Activated naive CD4-positive, alpha-beta T cell treated with Interleukin-2 at 50 U/mL for 16 hours (primary cell): ENCODE measurements at regions not wholly inside any gene's neighbourhood (a gene's known extent, or its start where the extent isn't known, plus 50 kb on each side); places are given as distances from the start of the nearest gene placed in this dataset.

ENCODE experiments used
- DNase-seq: peaks from one replicate; pipeline ENCODE4 v3.0.0-alpha.2; 2020

DNA sequence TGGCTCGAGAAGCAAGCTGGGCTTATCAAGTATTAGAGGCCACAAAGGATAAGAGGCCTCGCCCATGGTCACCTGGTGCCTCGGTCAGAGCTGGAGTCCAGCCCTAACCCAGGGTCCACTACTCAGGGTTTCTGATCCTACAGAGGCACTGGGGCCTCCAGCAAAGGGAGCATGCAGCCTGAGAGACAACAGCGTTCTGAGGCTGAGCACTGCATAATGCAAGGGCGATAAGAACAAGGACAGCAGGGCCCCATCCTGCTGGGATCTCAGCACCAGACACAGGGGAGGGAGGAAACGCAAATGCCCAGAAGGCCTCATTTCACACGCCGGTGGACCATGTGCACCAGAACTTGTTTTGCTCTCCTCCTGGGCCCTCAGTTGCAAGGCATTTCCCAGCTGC, 63.0 kb downstream of the C5orf15 start:
- no peak for DNase-seq

DNA sequence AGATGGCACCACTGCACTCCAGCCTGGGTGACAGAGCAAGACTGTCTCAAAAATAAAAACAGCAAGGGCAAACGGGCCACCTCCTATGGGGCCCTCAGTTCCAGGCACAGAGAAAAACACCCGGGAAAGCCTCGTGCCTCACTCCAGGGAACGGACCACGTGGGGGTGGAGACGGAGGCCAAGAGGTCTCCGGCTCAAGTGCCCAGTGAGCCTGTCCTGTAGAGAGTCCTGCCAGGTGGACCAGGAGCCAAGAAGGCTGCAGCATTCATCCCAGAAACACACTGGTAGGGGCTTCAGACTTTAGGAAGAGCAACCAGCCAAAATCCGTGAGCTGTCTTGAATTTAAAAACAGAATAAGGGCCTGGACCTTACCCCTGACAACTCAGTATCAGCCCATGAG, 63.8 kb downstream of the C5orf15 start:
- no peak for DNase-seq

DNA sequence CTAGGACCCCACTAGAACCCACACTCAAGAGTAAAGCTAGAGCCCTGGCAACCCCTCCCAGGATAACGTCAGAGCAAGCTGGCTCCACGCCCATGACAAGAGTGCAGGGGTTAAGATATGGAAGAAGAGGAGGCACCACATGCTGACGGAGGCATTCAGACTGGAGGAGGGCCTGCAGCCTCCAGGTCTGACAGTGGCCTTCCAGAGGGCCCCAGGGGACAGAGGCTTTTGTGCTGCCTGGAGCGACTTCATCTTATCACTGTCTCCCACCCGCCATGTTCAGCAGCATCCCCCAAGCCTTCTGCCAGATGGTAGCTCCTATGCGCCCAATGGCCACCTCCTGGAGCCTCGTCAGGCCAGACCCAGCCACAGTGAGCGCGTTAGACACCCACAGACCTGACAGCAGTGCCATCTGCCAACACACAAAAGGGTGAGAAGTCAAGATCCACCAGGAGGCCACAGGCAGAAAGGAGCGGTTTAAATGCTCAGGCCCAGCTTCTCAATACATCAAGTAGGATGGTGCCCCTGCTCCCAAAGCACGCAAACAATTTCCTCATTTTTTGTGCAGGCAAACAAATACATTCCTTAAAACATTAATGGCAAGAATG, 65.8 kb downstream of the C5orf15 start:
- DNase-seq = no peak

DNA sequence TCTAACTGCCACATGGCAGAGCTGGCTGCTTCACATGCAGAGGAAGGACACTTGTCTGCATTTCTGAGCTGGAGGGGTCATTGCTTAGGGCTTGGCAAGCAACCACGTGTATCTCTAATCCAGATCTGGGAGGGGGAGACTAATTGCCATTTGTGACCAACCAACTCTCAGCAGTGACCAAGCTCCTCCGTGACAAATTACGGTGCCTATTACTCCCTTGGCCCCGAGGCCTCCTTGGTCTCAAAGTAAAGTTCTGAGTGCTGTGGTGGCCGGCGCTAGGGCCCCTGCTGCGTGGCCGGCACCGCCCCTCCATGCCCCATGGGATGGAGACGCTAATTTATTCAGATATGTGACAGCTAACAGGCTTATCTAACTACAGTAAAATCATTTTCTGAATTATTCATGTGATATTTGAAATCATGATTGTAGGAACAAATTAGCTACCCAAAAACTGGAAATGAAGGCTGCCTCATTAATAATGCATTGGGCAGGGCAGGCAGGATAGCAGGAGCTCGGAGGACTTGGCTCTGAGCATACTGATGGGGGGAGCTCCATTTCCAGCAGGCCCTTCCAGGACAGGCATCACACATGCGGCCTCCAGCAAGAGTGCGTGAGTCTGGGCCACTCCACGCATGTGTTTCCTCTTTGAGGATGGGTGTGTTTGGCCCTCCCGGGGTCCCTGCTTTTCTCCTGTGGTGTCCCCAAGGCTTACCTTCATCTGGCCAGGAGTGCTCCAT, 67.7 kb downstream of the C5orf15 start:
- no peak for DNase-seq

GRCh38 chr5:133899506-133899905, 68.9 kb downstream of the C5orf15 start:
- no peak for DNase-seq

- no peak for DNase-seq
Observed at GRCh38 chr5:133898440-133898839, 70.0 kb downstream of the C5orf15 start.

DNA sequence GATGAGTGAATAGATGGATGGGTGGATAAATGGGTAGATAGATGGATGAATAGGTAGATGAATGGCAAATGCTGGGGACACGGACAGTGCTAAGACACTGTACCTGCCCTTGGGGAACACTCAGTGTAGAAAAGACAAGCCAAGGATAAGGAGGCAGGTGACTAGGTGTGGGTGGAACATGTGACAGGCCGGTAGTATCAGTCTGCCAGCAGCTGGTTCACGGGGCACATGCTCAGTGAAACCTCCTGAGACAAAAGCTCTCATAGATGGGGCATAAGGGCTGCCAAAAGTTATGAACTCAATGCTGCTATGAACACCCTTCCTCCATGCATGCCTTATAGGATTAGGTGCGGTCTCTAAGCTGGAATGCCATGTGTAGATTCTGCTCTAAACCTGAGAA, 71.0 kb downstream of the C5orf15 start:
- no peak for DNase-seq

DNA sequence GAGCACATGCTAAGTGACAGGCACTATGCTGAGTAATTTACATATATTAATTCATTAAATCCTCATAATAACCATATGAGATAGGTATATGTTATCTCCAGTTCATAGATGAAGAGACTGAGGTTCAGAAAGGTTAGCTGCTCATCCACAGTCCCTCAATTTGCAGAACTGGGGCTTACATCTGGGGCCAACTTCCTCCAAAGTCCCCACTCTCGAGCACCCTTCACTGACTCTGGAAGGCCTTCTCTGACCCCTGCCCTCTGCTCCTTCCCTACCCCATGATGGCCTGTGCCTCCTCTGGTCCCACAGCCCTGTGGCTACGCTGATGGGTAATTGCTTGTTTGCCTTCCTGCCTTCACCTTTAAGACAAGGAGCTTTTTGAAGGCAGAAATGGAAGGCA, 71.6 kb downstream of the C5orf15 start:
- no peak for DNase-seq

GRCh38 chr5:133895979-133896845, 72.2 kb downstream of the C5orf15 start:
- DNase-seq = no peak

GRCh38 chr5:133894143-133894542, 74.3 kb downstream of the C5orf15 start:
- no peak for DNase-seq

GRCh38 chr5:133892774-133893173, 75.7 kb downstream of the C5orf15 start:
- DNase-seq = no peak

DNA sequence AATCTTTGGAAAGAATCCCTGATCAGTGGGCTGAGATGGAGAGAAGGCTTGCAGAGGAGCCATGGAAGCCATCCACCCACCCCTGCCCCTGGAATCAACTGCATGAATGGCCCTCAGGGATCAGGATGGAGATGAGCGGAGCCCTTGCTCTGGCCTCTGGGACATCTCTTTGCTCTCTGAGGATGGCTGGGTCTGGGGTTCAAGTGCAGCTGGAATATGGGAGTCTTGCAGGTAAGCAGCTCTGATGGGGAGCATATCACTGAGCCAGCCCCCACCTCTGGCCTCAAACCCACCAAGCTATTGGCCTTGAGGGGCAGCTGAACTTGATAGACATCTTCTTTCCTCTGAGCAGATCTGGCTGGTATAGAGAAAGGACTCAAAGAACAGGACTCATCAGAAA, 76.1 kb downstream of the C5orf15 start:
- DNase-seq = no peak

- DNase-seq = no peak
Observed at GRCh38 chr5:133891390-133891789, 77.0 kb downstream of the C5orf15 start.

DNA sequence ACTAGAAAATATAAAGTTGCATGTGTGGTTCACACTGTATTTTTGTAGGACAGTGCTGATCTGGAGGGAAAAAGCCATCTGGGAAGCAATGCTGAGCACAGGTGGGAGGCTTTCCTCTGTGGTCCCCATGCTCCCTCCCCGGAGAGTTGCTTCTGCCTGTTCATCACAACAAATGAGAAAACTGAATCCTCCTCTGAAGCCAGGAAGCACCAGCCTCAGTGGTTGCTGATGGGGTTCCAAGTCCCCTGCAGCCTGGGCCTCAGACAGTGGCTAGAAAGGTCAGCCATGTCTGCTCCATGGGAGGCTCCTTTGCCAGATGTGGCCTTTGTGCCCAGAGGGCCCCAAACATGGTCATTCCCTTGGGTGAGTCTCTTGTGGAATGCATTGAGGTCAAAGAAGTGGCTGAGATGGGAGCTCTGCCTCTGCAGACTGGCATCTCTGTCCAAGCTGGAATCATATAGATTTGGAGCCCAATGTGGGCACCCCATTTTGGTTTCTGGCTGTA, 77.6 kb downstream of the C5orf15 start:
- no peak for DNase-seq

- DNase-seq = no peak
Observed at GRCh38 chr5:133890314-133890713, 78.1 kb downstream of the C5orf15 start.

DNA sequence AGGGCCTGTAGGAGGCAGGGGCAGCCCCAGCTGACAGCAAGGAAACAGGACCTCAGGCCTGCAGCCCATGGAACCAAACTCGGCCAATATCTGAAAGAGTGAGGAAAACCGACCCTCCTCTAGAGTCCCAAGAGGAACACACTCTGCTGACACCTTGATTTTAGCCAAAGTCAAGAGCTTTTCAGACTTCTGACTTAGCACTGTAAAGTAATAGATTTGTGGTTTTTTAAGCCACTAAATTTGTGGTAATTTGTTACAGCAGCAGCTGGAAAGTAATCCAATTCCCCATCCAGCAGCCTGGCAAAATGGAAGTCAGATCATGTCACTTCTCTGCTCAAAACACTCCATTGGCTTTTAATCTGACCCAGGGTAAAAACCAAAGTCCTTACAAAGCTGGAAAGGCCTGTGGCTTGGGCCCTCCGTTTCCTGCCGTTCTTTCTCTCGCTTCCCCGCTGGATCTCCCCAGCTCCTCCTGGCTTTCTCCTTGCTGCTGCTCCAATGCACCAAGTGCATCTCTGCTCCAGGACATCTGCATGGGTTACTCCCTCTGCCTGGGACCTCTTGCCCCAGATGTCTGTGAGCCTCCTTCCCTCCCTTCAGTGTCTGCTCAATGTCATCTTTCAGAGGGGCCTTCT, 79.0 kb downstream of the C5orf15 start:
- no peak for DNase-seq

- DNase-seq = no peak
Observed at GRCh38 chr5:133888625-133888991, 79.8 kb downstream of the C5orf15 start.

- no peak for DNase-seq
Observed at GRCh38 chr5:133885566-133885965, 82.9 kb downstream of the C5orf15 start.

GRCh38 chr5:133884569-133885311, 83.7 kb downstream of the C5orf15 start:
- DNase-seq = no peak

DNA sequence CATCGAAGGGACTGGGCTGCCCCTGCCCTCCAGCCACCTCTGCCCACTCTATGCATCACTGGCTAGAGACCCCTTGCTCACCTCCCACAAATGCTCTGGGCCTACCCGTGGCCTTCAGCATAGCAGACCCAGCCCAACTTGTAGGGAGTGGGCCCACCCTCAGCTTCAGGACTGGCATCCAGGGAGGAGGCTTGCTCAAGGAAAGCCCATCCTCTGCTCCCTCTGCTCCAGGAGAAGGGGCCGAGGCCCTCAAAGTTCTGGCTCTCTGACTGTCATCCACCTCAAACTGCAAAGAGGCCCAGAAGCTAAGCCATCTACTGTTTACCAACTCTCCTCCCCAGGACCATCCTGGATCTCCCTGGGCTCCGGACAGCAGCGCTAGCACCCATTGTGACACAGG, 84.5 kb downstream of the C5orf15 start:
- DNase-seq = no peak

DNA sequence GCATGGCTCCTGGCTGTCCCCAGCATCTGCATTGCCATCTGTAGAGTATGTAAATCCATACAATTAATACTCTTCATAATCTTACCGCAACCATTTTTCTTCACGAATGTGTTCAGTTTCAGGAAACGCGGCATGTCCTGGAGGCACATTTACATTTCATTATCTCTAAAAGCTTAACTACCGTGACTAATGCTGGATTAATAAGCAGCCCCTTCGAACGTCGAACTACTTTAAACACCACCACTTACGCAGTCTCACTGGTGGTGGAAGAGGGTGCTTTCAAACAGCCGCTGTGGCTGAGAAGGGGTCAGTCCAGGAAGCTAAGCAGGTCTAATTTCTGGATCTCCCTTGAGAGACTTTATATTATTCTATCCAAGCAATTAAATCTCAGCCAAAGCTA, 85.6 kb downstream of the C5orf15 start:
- no peak for DNase-seq

DNA sequence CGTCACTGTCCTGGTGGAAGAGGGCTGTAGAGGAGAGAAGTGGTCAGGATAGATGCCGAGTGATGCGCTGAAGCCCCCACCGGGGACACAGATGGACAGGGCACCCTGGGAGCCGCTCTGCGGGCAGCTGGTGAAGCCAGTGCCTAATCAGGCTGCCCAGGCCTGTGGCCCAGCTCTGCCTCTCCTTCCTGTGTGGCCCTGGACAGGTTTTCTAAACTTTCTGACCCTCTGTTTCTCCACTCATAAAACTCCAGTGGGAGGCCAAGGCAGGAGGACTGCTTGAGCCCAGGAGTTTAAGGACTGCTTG, 86.1 kb downstream of the C5orf15 start:
- no peak for DNase-seq
